Activated T-cell treated with anti-CD3 and anti-CD28 coated beads, Interleukin-2, amount 50 U/mL, for 1 hour (primary cell): ENCODE measurements at regions not wholly inside any gene's neighbourhood (a gene's known extent, or its start where the extent isn't known, plus 50 kb on each side); places are given as distances from the start of the nearest gene placed in this dataset.

Source experiments
- DNase-seq: peaks from one replicate; pipeline ENCODE4 v3.0.0-alpha.2; 2020

DNA sequence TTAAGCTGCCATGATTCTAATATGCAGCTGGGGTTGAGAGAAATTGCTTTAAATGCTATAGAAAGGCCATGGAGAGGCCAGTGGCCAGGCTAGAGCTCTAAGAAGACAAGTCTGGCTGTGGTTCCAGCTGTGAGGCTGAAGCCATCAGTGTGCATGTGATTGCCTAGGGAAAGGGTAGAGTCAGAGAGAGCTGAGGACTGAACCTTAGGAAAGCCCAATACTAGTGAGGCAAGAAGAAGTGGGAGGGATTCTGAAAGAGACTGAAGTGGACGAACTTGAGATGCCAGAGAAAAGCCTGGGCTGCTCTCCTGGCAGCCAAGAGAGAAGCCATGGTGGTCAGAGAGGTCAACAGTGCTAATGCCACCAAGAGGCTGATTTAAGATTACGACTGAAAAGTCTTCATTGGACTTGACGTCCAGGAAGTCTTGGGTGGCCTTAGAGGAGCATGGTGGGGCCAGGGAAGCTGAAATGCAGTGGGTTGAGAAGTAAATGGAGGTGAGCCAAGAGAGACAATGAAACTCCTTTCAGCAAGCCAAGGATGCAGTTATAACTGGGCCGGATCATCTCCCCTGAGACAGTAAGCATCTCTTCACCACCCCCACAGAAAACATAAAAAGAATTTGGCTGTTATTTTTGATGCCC lies 133.2 kb downstream of the TMEM174 start:
- no peak for DNase-seq

DNA sequence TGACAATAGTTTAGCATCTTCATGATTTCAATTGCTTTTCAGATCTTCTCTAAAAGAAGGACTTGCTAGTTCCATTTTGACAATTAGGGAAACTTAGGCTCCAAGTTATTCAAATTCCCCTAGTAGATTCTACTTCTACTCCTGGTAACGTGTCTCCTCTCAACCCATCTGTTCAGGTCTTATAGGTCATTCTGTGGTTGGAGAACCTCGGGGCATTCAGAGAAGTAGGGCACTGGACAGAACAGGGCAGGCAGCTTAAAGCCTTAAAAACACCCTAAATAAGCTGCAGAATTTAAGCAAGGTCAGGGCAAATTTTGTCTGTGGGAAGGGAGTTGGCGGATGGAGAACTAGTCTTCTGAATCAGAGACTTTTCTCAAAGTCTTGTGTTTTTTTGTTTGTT lies 132.4 kb downstream of the TMEM174 start:
- DNase-seq, result no peak

GRCh38 chr5:73304381-73304780 lies 131.4 kb downstream of the TMEM174 start:
- DNase-seq, result no peak

- DNase-seq, result no peak
Observed at GRCh38 chr5:73303148-73304079, 130.4 kb downstream of the TMEM174 start.

DNA sequence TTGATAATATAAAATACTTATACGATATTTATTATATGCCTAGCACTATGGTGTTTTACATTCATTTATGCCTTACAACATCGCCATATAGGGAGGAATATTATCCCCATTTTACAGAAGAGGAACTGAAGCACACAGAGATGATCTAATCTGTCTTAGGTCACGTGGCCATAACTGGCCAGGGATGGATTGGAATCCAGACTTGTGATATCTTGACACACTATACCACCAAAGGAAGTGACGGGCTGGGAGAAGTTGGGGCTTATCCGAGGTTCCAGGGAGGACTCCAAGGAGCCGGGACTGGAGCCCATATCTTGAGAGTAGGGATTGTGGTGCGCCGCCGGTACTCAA lies 129.8 kb downstream of the TMEM174 start:
- DNase-seq, result no peak

DNA sequence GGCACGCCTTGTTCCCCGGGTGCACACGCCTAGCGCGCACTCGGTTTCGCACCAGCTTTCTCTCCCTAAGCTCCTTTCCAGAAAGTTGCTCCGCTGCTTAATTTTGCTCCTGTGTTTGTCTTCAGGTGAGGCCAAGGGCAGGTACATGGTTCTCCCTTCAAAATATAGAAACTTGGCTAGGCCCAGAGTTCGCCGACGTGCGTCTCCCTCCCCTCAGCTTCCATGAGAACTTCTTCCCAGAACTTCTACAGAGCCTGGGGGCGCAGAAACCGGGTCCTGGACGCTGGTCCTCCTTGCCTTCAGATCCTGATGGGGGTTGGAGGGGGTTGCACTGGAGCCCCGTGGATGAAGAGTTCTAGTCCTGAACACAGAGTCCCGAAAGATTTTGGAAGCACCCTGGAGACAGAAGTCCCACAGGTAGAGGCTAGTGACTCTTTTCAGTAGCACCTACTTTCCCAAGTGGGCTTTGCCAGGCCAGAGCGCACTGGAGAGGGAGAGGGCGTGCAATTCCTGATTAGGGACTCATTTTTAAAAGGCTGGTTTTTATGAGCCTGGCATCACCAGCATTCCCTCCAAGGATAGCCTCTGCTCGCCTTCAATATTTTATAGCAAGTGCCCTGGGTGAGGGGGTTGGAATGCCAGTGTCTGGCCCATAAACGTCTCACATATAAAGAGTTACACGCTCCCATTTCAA lies 128.4 kb downstream of the TMEM174 start:
- no peak for DNase-seq

- DNase-seq, result no peak
Observed at GRCh38 chr5:73300337-73301207, 127.6 kb downstream of the TMEM174 start.

DNA sequence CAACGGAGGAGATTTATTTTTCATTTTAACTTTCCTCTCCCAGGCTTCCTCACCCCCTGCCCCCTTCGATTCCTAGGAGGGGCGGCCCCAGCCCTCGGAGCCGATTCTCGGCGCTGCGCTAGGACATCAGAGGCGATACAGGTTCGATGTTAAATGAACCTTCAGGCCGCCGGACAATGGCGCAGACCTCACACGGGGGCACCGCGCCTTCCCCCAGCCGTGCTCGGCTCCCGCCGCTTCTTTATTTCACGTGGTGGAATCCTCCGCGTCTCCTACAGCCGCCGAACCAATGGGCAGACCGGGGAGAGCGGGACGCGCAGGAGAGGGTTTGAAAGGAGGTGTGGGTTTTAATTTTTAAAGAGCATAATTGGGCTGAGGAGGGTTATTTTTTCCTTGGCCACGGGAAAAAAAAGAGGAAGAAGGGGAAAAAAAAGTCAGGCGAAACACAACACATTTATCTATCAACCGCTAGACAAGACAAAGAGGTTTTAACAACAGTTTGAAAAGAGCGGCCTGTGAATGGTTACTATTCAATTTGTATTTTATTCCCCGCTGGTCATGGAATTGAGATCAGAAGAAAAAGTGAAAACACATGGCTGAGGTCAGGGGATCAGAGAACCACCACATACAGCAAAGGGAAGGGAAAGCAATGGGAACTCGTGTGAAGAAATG lies 126.8 kb downstream of the TMEM174 start:
- no peak for DNase-seq

GRCh38 chr5:73298772-73299630 lies 126.0 kb downstream of the TMEM174 start:
- peak; percentile 28 for DNase-seq

- no peak for DNase-seq
Observed at GRCh38 chr5:73298251-73298771, 125.3 kb downstream of the TMEM174 start.

DNA sequence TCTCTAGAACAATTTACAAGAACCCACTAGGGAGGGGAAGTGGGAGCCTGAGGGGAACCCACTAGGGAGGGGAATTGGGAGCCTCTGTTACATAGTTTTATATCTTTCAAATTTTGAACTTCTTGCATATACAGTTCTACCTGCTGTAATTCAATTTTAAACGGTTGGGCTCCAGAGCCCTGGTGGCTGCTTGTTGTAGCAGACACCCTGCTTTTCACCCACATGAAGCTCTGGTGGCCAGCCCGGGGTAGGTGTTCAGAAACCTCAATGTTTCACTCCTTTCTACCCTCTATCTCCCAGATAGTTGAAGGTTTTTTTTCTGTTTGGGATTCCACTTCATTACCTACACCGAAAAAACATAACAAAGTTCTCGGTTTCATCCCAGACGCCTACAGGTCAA lies 124.4 kb downstream of the TMEM174 start:
- no peak for DNase-seq

- no peak for DNase-seq
Observed at GRCh38 chr5:73296772-73297171, 123.8 kb downstream of the TMEM174 start.

DNA sequence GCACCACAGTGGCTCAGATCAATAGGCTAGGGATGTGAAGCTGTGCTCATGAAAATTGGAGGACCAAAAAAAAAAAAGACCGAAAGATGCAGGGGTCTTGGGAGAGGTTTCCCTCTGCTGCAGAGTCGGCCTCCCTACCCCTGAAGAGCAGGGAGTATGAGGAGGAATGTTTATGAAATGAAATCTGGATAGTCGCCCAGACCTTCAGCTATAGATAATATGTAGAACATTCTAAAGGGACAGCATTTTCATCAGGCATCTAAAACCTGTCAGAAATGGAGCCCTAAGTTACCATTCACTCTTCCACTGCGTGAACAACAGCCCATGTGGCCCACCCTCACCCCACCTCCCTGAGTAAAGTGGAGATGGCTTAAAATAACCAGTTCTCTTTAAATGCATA lies 122.9 kb downstream of the TMEM174 start:
- no peak for DNase-seq

- DNase-seq, result no peak
Observed at GRCh38 chr5:73295447-73295846, 122.5 kb downstream of the TMEM174 start.

DNA sequence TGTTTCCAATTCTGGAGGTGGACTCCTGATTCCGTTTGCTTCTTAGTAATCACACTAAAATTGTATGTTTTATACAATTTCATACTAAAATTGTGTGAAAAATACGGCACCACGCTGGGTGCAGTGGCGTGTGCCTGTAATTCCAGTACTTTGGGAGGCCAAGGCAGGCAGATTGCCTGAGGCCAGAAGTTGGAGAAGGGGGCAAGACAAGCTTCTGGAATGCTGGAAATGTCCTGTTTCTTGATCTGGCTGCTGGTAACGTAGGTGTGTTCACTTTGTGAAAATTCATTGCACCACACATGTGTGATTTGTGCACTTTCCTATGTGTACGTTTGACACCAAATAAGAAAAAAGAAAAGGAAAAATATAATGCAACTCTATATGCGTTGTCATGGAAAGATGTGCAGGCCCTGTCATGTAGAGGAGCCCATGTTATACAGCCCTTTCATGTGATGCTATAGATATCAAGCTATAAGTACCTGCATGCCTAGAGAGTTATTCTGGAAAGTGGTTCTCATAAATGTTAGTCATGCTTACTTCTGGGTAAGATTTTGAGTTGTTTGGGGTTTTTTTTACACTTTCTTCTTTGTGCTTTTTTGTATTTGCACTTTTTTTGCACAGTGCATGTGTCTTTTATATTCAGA lies 119.9 kb downstream of the TMEM174 start:
- DNase-seq, result no peak

DNA sequence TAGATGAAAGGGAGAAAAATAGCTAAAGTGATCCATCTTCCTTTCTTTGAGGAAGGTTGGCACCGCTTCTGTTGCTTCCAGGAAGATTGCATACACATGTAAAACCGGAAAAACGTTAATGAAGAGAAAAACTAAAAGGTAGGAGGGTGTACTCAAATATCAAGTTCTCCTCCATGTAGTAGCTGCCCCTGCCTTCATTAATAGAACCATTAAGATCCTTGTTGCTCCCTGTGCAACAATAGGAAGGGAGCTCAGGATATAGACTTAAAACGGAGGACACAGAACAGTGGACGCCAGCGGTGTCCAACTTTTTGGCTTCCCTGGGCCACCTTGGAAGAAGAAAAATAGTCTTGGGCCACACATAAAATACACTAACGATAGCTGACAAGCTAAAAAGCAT lies 118.9 kb downstream of the TMEM174 start:
- DNase-seq, result no peak

- no peak for DNase-seq
Observed at GRCh38 chr5:73290242-73290641, 117.2 kb downstream of the TMEM174 start.

GRCh38 chr5:73288803-73289720 lies 116.1 kb downstream of the TMEM174 start:
- no peak for DNase-seq

DNA sequence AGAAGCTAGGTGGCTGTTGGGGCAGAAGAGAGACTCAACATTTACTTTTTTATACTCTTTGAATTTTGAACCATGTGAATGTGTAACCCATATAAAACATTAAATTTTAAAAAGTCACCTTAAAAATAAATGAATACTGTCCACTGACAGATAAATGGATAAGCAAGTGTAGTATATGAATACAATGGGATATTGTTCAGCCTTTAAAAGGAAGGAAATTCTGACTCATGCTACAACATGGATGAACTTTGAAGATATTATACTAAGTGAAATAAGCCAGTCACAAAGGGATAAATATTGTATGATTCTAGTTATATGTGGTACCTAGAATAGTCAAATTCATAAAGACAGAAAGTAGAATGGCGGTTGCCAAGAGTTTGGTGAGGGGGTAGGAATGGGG lies 113.9 kb downstream of the TMEM174 start:
- no peak for DNase-seq
